Mesenchymal stem cell (in vitro differentiated cells and primary cell): ENCODE measurements at regions not wholly inside any gene's neighbourhood (a gene's known extent, or its start where the extent isn't known, plus 50 kb on each side); places are given as distances from the start of the nearest gene placed in this dataset.

ENCODE experiments used
- DNase-seq: peaks from one replicate; pipeline ENCODE4 v3.0.0-alpha.2; 2013
- H2AFZ ChIP-seq: one replicate; pipeline ENCODE4 v1.6.1; 2013; ENCODE audit warnings: low read depth, mild to moderate bottlenecking, control low read depth, inconsistent platforms, low read length, moderate library complexity
- H2AK5ac ChIP-seq: 2 replicates; pipeline ENCODE4 v1.6.1; 2013; ENCODE audit warnings: low read length, moderate library complexity, mild to moderate bottlenecking, inconsistent platforms; ENCODE audit not compliant: severe bottlenecking
- H2BK120ac ChIP-seq: one replicate; pipeline ENCODE4 v1.6.1; 2013; ENCODE audit warnings: low read depth, mild to moderate bottlenecking, inconsistent platforms, low read length, moderate library complexity
- H2BK12ac ChIP-seq, 2 experiments: one replicate each; pipeline ENCODE4 v1.6.1; 2013; ENCODE audit warnings: inconsistent platforms in 2 of 2, low read length in 2 of 2, mild to moderate bottlenecking in 2 of 2, moderate library complexity in 2 of 2, control low read depth in 1 of 2
- H2BK15ac ChIP-seq: one replicate; pipeline ENCODE4 v1.6.1; 2013; ENCODE audit warnings: mild to moderate bottlenecking, low read depth, inconsistent platforms; ENCODE audit not compliant: poor library complexity, severe bottlenecking
- H2BK5ac ChIP-seq: 2 replicates; pipeline ENCODE4 v1.6.1; 2013; ENCODE audit warnings: low read depth, mild to moderate bottlenecking, low read length, control low read depth, inconsistent platforms; ENCODE audit not compliant: poor library complexity, severe bottlenecking
- H3K14ac ChIP-seq, 2 experiments: one replicate each; pipeline ENCODE4 v1.6.1; 2013; ENCODE audit warnings: inconsistent platforms in 2 of 2, low read length in 2 of 2, control low read depth in 1 of 2, mild to moderate bottlenecking in 1 of 2, moderate library complexity in 1 of 2
- H3K18ac ChIP-seq, 2 experiments: one replicate each; pipeline ENCODE4 v1.6.1; 2013; ENCODE audit warnings: inconsistent platforms in 2 of 2, low read length in 2 of 2, control low read depth in 1 of 2, low read depth in 1 of 2, mild to moderate bottlenecking in 1 of 2
- H3K23ac ChIP-seq, 2 experiments: one replicate each; pipeline ENCODE4 v1.6.1; 2013; ENCODE audit warnings: inconsistent platforms in 2 of 2, low read length in 2 of 2, mild to moderate bottlenecking in 2 of 2, moderate library complexity in 2 of 2, control low read depth in 1 of 2
- H3K27ac ChIP-seq: 2 replicates; pipeline ENCODE4 v1.5.1; 2013; ENCODE audit warnings: mild to moderate bottlenecking, moderate library complexity, low read length, control low read depth, inconsistent platforms; ENCODE audit not compliant: poor library complexity, severe bottlenecking
- H3K27me3 ChIP-seq, 2 experiments: 2 replicates each; pipeline versions ENCODE4 v1.6.1 to v1.7.0; 2013; ENCODE audit warnings: low read length in 2 of 2, mild to moderate bottlenecking in 2 of 2, moderate library complexity in 2 of 2, control low read depth in 1 of 2, inconsistent platforms in 1 of 2; ENCODE audit not compliant: control insufficient read depth in 1 of 2, insufficient read depth in 1 of 2
- H3K36me3 ChIP-seq, 2 experiments: 2 replicates each; pipeline versions ENCODE4 v1.6.1 to v1.7.0; 2013; ENCODE audit warnings: low read length in 2 of 2, control low read depth in 1 of 2, inconsistent platforms in 1 of 2, low read depth in 1 of 2, mild to moderate bottlenecking in 1 of 2; ENCODE audit not compliant: insufficient read depth in 2 of 2, control insufficient read depth in 1 of 2
- H3K4ac ChIP-seq, 2 experiments: one replicate each; pipeline ENCODE4 v1.6.1; 2013; ENCODE audit warnings: inconsistent platforms in 2 of 2, low read length in 2 of 2, mild to moderate bottlenecking in 2 of 2, moderate library complexity in 2 of 2, control low read depth in 1 of 2, low read depth in 1 of 2
- H3K4me1 ChIP-seq: 2 replicates; pipeline ENCODE4 v1.6.1; 2013; ENCODE audit warnings: low read depth, low read length, control low read depth; ENCODE audit not compliant: control insufficient read depth, insufficient read depth
- H3K4me2 ChIP-seq: 2 replicates; pipeline ENCODE4 v1.6.1; 2013; ENCODE audit warnings: low read length, mild to moderate bottlenecking, inconsistent platforms; ENCODE audit not compliant: poor library complexity, severe bottlenecking
- H3K4me3 ChIP-seq, 2 experiments: 2 replicates each; pipeline versions ENCODE4 v1.5.1 to v1.7.0; 2013; ENCODE audit warnings: low read length in 2 of 2, mild to moderate bottlenecking in 2 of 2, control low read depth in 1 of 2, low read depth in 1 of 2; ENCODE audit not compliant: insufficient read depth in 1 of 2
- H3K79me1 ChIP-seq: replicated peaks from 2 replicates; pipeline ENCODE4 v1.6.1; 2013; ENCODE audit warnings: mild to moderate bottlenecking, control low read depth, low read length, inconsistent platforms; ENCODE audit not compliant: poor library complexity, severe bottlenecking
- H3K9ac ChIP-seq: 2 replicates; pipeline ENCODE4 v1.7.0; 2013; ENCODE audit warnings: mild to moderate bottlenecking, low read length, moderate library complexity
- H3K9me3 ChIP-seq: 2 replicates; pipeline ENCODE4 v1.7.0; 2013; ENCODE audit warnings: mild to moderate bottlenecking, low read length; ENCODE audit not compliant: control insufficient read depth
- H4K8ac ChIP-seq: one replicate; pipeline ENCODE4 v1.6.1; 2013; ENCODE audit warnings: inconsistent platforms, mild to moderate bottlenecking, low read length, moderate library complexity
- H4K91ac ChIP-seq: one replicate; pipeline ENCODE4 v1.6.1; 2013; ENCODE audit warnings: mild to moderate bottlenecking, low read length, inconsistent platforms
- WGBS: methylation state at CpG from one replicate; pipeline ENCODE4 v1.1.7; 2013; ENCODE audit warnings: mixed read lengths; 5-methylcytosine and 5-hydroxymethylcytosine counted together

- no peak overlapping the region for H2BK5ac ChIP-seq
- no peaks in the 10 kb centered on the region for H3K79me1 ChIP-seq
- DNase-seq: no peak
- no peaks in the 10 kb centered on the region for H3K4me1 ChIP-seq
- peaks cover 4% of the 10 kb centered on the region for H3K9me3 ChIP-seq
- no peak overlapping the region for H2BK12ac ChIP-seq
- no peak overlapping the region for H2AFZ ChIP-seq
- no peak overlapping the region for H3K4me2 ChIP-seq
- 30% methylated on average over 3 of the region's 3 CpGs for WGBS
- no peak overlapping the region for H3K23ac ChIP-seq
- no peak overlapping the region for H3K18ac ChIP-seq
- H3K36me3 ChIP-seq: no peaks in the 10 kb centered on the region
- H4K91ac ChIP-seq: no peak overlapping the region
- H3K9ac ChIP-seq: no peak overlapping the region
- H4K8ac ChIP-seq: no peak overlapping the region
- H3K4me3 ChIP-seq: no peak overlapping the region
- H3K14ac ChIP-seq: no peak overlapping the region
- H2AK5ac ChIP-seq: no peak overlapping the region
- H2BK120ac ChIP-seq: no peak overlapping the region
- H3K27me3 ChIP-seq: no peaks in the 10 kb centered on the region
- no peak overlapping the region for H3K27ac ChIP-seq
- H3K4ac ChIP-seq: no peak overlapping the region
- no peak overlapping the region for H2BK15ac ChIP-seq
Observed at GRCh38 chr5:102651466-102651865, 103.6 kb upstream of the PAM start.

GRCh38 chr5:102654559-102655349, 100.4 kb upstream of the PAM start:
- no peak overlapping the region for H3K4me3 ChIP-seq
- no peak overlapping the region for H3K14ac ChIP-seq
- WGBS: 100% methylated on average over 1 of the region's 1 CpG
- no peak overlapping the region for H3K18ac ChIP-seq
- no peak overlapping the region for H3K4me2 ChIP-seq
- DNase-seq: no peak
- H3K23ac ChIP-seq: no peak overlapping the region
- no peaks in the 10 kb centered on the region for H3K9me3 ChIP-seq
- no peaks in the 10 kb centered on the region for H3K4me1 ChIP-seq
- H3K79me1 ChIP-seq: no peaks in the 10 kb centered on the region
- no peak overlapping the region for H4K8ac ChIP-seq
- H2BK120ac ChIP-seq: no peak overlapping the region
- H3K27me3 ChIP-seq: no peaks in the 10 kb centered on the region
- no peak overlapping the region for H2BK5ac ChIP-seq
- no peak overlapping the region for H2AFZ ChIP-seq
- H3K9ac ChIP-seq: no peak overlapping the region
- no peak overlapping the region for H2AK5ac ChIP-seq
- H3K27ac ChIP-seq: no peak overlapping the region
- H2BK15ac ChIP-seq: no peak overlapping the region
- no peak overlapping the region for H4K91ac ChIP-seq
- no peaks in the 10 kb centered on the region for H3K36me3 ChIP-seq
- H3K4ac ChIP-seq: no peak overlapping the region
- no peak overlapping the region for H2BK12ac ChIP-seq

- no peaks in the 10 kb centered on the region for H3K36me3 ChIP-seq
- H3K18ac ChIP-seq: no peak overlapping the region
- H3K79me1 ChIP-seq: no peaks in the 10 kb centered on the region
- H4K8ac ChIP-seq: no peak overlapping the region
- no peaks in the 10 kb centered on the region for H3K4me1 ChIP-seq
- H3K4ac ChIP-seq: no peak overlapping the region
- H2AFZ ChIP-seq: no peak overlapping the region
- no peak overlapping the region for H2AK5ac ChIP-seq
- H4K91ac ChIP-seq: no peak overlapping the region
- no peaks in the 10 kb centered on the region for H3K27me3 ChIP-seq
- H3K14ac ChIP-seq: no peak overlapping the region
- no peak overlapping the region for H3K4me3 ChIP-seq
- H3K27ac ChIP-seq: no peak overlapping the region
- no peak overlapping the region for H3K23ac ChIP-seq
- H3K4me2 ChIP-seq: no peak overlapping the region
- no peak overlapping the region for H3K9ac ChIP-seq
- H3K9me3 ChIP-seq: no peaks in the 10 kb centered on the region
- no peak overlapping the region for H2BK15ac ChIP-seq
- no peak overlapping the region for H2BK12ac ChIP-seq
- H2BK5ac ChIP-seq: no peak overlapping the region
- DNase-seq: no peak
- H2BK120ac ChIP-seq: no peak overlapping the region
- no CpG with 5 or more reads among the region's 2 CpGs for WGBS
Observed at GRCh38 chr5:102659151-102659550, 96.0 kb upstream of the PAM start.

DNA sequence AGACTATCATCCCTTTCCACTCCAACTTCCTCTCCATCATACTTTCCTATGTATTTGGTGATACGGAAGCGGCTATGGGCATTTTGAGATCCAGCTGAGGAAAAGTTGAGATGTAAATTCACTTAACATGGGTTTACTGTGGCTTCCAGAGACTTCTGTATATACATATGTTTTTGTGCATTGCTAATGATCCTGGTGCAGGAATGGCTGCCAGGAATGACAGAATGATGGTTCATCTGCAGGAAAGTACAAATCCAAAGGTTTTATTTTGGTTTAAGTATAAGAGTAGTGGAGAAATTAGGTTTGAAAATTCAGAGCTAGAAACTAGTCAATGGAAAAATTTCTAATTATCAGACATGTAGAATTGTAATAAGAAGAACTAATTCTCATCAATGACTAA, 95.0 kb upstream of the PAM start:
- DNase-seq: no peak
- WGBS: 96% methylated on average over 2 of the region's 2 CpGs

More for the DNA sequence above, 95.0 kb upstream of the PAM start:
- Histone ChIP-seq H2AK5ac (no peak overlapping the region), H3K9ac (no peak overlapping the region), H3K4me1 (no peaks in the 10 kb centered on the region), H3K18ac (no peak overlapping the region), H3K23ac (no peak overlapping the region), H2BK12ac (no peak overlapping the region), H3K27me3 (no peaks in the 10 kb centered on the region), H2BK15ac (no peak overlapping the region), H4K8ac (no peak overlapping the region), H3K9me3 (no peaks in the 10 kb centered on the region), H4K91ac (no peak overlapping the region), H2BK5ac (no peak overlapping the region), H3K14ac (no peak overlapping the region), H2AFZ (no peak overlapping the region), H3K4ac (no peak overlapping the region), H2BK120ac (no peak overlapping the region), H3K79me1 (no peaks in the 10 kb centered on the region), H3K36me3 (no peaks in the 10 kb centered on the region), H3K4me2 (no peak overlapping the region), H3K4me3 (no peak overlapping the region), H3K27ac (no peak overlapping the region)
